ENCODE measurements at regions not wholly inside any gene's neighbourhood (a gene's known extent, or its start where the extent isn't known, plus 50 kb on each side); places are given as distances from the start of the nearest gene placed in this dataset.

GRCh38 chr2:239625971-239626734 is 225.3 kb upstream of the HDAC4 start:
- no peak for TF ChIP-seq POLR2A (IDR thresholded peaks at IDR 0.05)
- Histone ChIP-seq H3K4me1 (peaks cover 0 to 7% (median 0%) of the 10 kb centered on the region in 4 donors), H3K27me3 (peaks cover 0 to 8% (median 0%) of the 10 kb centered on the region in 3 donors), H3K27ac (no peak overlapping the region), H3K4me3 (no peak overlapping the region), H3K36me3 (no peaks in the 10 kb centered on the region), H3K9me3 (no peaks in the 10 kb centered on the region)
- 81 to 91% (median 84%) methylated on average over 6 to 8 of the region's 8 CpGs for WGBS, 5 donors
- intact Hi-C loops (cut with DNase I; ENCODE audit: low total_unique reads), result no loop called here
- DNase-seq, result no peak

- Histone ChIP-seq H3K4me1 (no peaks in the 10 kb centered on the region), H3K4me3 (no peak overlapping the region), H3K9me3 (no peaks in the 10 kb centered on the region), H3K27me3 (peaks cover 0 to 8% (median 0%) of the 10 kb centered on the region in 3 donors), H3K36me3 (no peaks in the 10 kb centered on the region), H3K27ac (no peak overlapping the region)
- TF ChIP-seq, protein P1, sequence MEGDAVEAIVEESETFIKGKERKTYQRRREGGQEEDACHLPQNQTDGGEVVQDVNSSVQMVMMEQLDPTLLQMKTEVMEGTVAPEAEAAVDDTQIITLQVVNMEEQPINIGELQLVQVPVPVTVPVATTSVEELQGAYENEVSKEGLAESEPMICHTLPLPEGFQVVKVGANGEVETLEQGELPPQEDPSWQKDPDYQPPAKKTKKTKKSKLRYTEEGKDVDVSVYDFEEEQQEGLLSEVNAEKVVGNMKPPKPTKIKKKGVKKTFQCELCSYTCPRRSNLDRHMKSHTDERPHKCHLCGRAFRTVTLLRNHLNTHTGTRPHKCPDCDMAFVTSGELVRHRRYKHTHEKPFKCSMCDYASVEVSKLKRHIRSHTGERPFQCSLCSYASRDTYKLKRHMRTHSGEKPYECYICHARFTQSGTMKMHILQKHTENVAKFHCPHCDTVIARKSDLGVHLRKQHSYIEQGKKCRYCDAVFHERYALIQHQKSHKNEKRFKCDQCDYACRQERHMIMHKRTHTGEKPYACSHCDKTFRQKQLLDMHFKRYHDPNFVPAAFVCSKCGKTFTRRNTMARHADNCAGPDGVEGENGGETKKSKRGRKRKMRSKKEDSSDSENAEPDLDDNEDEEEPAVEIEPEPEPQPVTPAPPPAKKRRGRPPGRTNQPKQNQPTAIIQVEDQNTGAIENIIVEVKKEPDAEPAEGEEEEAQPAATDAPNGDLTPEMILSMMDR (IDR thresholded peaks at IDR 0.05), result no peak
- TF ChIP-seq POLR2AphosphoS5 (IDR thresholded peaks at IDR 0.05) (no peak), EP300 (IDR thresholded peaks at IDR 0.05) (no peak), POLR2A (IDR thresholded peaks at IDR 0.05) (no peak)
- WGBS, 5 donors, result 90 to 94% (median 92%) methylated on average over 17 of the region's 17 CpGs
- intact Hi-C loops (cut with DNase I; ENCODE audit: low total_unique reads), result no loop called here
- no peak for DNase-seq
Measured at GRCh38 chr2:239625156-239625845, 224.5 kb upstream of the HDAC4 start.

- intact Hi-C loops (cut with DNase I; ENCODE audit: low total_unique reads), result no loop called here
- no peaks in the 10 kb centered on the region for H3K36me3 ChIP-seq
- H3K4me3 ChIP-seq, result no peak overlapping the region
- no peak for DNase-seq
- H3K9me3 ChIP-seq, result peaks cover 0 to 17% (median 6%) of the 10 kb centered on the region in 4 donors
- H3K4me1 ChIP-seq, result no peaks in the 10 kb centered on the region
- H3K27me3 ChIP-seq, result no peaks in the 10 kb centered on the region
- WGBS, 5 donors, result 91 to 99% (median 95%) methylated on average over 8 of the region's 8 CpGs
- no peak overlapping the region for H3K27ac ChIP-seq
- TF ChIP-seq POLR2AphosphoS5 (IDR thresholded peaks at IDR 0.05), result no peak
- TF ChIP-seq, protein P1 (IDR thresholded peaks at IDR 0.05), result no peak
- TF ChIP-seq POLR2A (IDR thresholded peaks at IDR 0.05), result no peak
- TF ChIP-seq EP300 (IDR thresholded peaks at IDR 0.05), result no peak
Measured at GRCh38 chr2:239621611-239622010, 220.8 kb upstream of the HDAC4 start.

DNA sequence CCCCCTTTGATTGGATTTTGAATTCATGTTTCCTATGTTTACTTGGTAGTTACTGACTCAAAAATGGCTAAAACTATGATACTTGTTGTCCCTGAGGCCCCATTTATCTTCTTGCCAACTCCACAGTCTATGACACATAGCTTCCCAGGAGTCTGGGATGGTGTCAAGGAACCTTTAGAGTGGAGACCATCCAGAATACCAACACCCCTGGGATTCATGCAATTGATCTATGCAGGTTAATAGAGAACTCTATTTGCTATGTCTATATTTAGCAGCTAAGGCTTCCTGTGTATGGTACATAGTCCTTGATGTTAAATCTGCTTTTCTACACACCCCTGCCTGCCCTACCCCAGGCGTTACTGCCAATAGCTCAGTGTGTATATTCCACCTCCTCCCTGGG is 218.5 kb upstream of the HDAC4 start:
- no peak overlapping the region for H3K27ac ChIP-seq
- intact Hi-C loops (cut with DNase I; ENCODE audit: low total_unique reads), result no loop called here
- no peaks in the 10 kb centered on the region for H3K4me1 ChIP-seq
- no peaks in the 10 kb centered on the region for H3K36me3 ChIP-seq
- H3K9me3 ChIP-seq, result peaks cover 0 to 23% (median 12%) of the 10 kb centered on the region in 4 donors
- 59 to 79% (median 62%) methylated on average over 1 of the region's 1 CpG for WGBS, 5 donors
- no peak overlapping the region for H3K4me3 ChIP-seq
- no peak for TF ChIP-seq POLR2A (IDR thresholded peaks at IDR 0.05)
- no peak for TF ChIP-seq POLR2AphosphoS5 (IDR thresholded peaks at IDR 0.05)
- TF ChIP-seq, protein P1 (IDR thresholded peaks at IDR 0.05), result no peak
- no peak for TF ChIP-seq EP300 (IDR thresholded peaks at IDR 0.05)
- no peaks in the 10 kb centered on the region for H3K27me3 ChIP-seq
- DNase-seq, result no peak

Measured in stomach (tissue), 8 donors.